HG03280 (cell line): ENCODE measurements at regions not wholly inside any gene's neighbourhood (a gene's known extent, or its start where the extent isn't known, plus 50 kb on each side); places are given as distances from the start of the nearest gene placed in this dataset.

ENCODE experiments used
- ATAC-seq: cut with Tn5 transposase; IDR thresholded peaks from one replicate; pipeline ENCODE4 v1.9.1; 2021; ENCODE audit warnings: mild to moderate bottlenecking, moderate library complexity; ENCODE audit not compliant: unreplicated experiment

DNA sequence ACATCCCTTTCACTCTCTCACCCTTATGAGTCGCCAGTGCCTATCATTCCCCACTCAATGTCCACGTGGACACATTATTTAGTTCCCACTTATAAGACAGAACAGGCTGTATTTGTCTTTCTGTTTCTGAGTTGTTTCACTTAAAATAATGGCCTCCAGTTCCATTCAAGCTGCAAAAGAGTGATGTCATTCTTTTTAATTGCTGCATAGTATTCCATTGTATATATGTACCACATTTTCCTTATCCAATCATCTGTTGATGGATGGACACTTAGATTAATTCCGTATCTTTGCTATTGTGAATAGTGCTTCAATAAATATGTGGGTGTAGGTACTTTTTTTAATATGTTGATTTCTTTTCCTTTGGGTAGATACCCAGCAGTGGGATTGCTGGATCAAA is 79.1 kb downstream of the ZNF365 start:
- no peak for ATAC-seq

DNA sequence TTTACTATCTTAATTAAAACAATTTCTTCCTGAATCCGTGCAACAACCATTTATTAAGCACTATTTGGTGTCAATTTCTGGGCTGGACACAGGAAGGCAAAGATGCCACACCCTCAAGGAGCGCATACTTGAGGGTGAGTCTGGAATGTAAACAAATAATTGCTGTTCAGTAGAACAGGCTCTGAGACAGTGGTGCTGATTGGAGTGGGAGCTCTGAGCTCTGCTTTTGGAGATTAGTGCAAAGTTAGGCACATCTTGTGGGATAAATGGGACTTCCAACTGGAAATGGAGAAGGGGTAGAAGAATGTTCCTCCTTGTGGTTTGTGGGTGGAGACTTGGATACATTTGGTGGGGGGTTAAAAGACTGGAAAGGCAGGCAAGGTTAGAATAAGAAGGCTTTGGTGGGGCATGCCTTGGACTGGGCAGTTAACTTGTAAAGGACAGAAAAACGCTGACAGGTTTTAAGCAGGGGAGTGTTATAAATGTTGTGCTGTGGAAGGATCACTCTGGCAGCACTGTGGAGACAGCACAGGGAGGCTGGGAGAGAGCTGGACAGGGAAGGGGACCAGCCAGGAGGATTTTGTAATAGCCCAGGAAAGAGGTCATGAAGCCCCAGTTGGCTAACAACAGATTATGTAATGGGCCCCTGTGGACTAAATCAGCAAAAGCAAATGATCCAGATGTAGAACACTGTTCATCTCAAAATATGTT is 80.7 kb downstream of the ZNF365 start:
- ATAC-seq: no peak

DNA sequence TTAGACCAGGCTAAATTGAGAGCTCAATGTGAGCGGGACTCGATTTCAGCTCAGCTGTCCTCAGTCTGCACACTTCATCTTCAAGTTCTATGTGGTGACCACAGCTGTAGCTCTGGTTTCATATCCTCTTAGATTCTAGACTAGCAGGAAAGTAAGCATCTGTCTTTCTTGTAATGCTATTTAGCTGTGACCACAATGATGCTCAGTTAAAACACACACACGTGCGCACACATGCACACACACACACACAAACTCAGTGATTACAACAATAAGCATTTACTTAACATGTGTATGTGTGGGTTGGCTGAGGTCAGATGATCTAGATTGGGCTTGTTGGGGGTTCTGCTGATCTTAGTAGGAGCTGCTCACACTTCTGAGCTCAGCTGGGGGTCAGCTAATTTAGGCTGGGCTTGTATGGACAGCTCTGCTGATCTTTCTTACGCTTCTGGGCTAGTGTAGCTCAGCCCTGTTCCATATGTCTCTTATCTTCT is 82.5 kb downstream of the ZNF365 start:
- ATAC-seq: peak; percentile 99

DNA sequence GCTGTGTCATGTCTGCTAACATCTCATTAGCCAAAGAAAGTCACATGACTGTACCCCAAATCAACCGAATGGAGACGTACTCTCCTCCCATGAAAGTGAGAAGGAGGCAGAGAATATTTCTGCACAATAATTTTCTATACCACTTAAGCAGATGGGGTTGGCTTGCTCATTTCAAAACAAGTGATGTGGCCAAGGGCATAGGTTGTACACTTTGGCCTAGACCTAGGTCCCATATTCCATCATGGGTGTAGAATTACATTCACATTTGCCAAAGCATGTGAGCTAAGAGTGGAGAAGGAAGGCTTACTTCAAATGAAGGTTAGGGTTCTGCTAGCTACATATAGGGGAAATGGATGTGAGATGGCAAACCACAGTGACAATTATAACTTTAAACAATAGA is 83.0 kb downstream of the ZNF365 start:
- no peak for ATAC-seq

DNA sequence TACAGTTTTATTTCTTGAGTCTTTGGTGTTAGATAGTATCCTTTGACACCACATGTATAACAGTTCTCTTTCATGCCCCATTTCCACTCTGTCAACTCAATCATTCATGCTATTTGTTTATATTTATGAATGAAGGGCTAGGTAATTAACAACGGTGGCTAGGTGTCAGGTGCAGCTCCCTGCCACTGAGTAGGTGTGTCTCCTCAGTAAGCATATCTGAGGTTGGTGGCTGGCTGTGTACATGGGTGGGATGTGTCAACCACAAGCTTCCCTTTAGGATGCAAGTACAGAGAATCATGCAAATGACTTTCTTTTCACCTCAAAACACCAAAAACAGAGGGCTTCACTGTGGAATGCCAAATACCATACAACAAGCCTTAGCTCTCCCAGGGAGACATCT is 83.4 kb downstream of the ZNF365 start:
- no peak for ATAC-seq

DNA sequence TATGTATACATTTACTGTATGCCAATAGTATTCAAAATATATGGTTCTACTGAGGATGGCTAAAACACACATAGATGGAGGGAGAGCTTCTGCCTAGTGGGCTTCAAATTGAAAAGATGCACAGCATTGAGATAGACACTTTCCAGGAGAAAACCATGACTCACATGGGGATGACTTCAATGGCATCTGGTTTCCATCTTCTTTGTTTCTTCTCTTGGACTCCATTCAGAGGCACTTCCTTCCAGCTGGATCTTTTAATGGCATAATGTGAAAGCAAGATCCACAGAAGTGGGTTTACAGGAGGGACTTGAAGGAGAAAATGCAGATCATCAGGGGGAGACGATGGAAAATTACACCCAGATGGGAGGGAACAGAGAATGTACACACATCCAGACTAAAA is 84.9 kb downstream of the ZNF365 start:
- ATAC-seq: no peak

- no peak for ATAC-seq
Measured at GRCh38 chr10:62459500-62459899, 85.3 kb downstream of the ZNF365 start.

DNA sequence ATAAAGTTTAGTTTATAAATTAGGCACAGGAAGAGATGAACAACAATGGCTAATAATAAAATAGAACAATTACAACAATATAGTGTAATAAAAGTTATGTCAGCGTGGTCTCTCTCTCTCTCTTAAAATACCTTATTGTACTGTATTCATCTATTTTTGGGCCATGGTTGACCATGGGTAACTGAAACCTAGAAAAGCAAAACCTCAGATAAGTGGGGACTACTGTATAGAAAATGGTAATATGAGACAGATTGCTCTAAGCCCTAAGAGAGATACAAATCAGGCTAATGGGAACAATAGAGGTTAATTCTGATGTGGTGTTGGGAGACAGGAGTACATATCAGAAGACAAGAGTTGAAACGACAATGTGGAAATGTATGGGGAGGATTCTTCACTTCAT is 86.2 kb downstream of the ZNF365 start:
- ATAC-seq: peak; percentile 32

DNA sequence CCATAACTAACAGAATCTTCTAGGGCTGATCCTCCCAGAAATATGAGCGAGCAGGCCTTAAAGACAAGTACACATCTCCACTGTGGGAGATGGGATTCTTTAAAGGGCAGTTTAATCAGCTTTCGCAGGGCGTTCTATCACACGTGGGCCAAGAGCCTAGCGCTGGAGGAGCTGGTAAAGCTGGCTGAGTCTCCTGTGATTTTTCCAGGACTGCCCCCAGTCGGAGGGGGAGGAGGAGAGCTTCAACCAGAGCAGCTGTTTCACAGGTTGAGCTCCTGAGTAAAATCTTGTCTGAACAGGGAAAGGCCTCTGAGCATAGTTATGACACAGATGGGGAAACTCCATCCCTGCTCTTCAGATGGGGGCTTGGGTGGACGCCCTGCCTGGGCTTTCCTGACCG is 87.0 kb downstream of the ZNF365 start:
- no peak for ATAC-seq

- no peak for ATAC-seq
Measured at GRCh38 chr10:62462461-62462860, 88.3 kb downstream of the ZNF365 start.

- no peak for ATAC-seq
Measured at GRCh38 chr10:62463364-62463763, 89.2 kb downstream of the ZNF365 start.

DNA sequence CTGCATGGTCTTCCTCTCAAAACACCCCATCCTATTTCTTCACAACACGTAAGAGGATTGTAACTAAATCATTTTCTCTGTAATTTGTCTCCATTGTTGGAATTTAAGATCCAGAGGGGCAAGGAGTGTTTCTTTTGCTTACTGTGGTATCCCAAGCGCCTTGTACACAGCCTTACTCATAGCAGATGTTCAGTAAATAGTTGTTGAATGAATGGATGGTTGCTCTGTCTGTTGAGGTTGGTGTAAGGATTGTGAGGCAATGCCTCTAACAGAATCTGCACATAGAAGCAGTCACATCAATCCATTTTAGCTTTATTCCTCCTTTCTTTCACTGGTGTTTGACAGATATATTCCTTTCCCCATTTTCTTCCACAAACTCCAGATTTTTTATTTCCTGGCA is 90.1 kb downstream of the ZNF365 start:
- no peak for ATAC-seq

DNA sequence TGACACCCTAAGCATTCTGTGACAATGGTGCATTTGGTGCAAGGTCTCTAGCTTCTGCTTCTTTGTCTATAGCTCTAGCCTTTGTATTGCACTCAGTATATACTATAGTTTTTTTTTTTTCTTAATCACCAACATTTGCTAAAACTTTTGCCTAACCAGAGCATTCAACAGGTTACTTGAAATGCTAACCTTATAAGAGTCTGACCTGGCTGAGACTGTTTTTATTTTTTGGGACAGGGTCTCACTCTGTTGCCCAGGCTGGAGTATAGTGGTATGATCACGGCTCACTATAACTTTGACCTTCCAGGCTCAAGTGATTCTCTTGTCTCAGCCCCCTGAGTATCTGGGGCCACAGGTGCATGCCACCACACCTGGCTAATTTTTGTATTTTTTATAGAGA is 92.4 kb downstream of the ZNF365 start:
- no peak for ATAC-seq

DNA sequence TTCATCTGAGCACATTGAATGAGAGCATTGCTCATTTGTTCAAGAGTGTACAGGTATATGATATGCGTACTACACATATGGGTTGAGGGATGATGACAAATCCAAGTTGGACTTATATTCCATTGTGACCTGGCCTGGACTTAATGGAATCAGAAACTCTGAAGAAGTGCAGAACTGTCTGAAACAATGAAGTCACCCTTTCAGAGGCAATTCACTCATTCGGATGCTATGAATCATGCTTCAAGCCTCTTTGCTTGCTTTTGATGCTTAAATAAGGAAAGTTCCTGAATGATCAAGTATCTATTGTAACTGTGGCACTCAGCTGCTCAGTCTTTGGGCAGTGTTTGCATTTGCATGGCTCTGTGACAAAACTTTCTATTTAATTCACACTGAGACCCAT is 93.4 kb downstream of the ZNF365 start:
- ATAC-seq: no peak

GRCh38 chr10:62471711-62472110 is 97.5 kb downstream of the ZNF365 start:
- ATAC-seq: no peak

GRCh38 chr10:62473241-62473640 is 99.1 kb downstream of the ZNF365 start:
- ATAC-seq: no peak

GRCh38 chr10:62475551-62475950 is 101.4 kb downstream of the ZNF365 start:
- no peak for ATAC-seq

- no peak for ATAC-seq
Measured at GRCh38 chr10:62479523-62479922, 105.4 kb downstream of the ZNF365 start.

GRCh38 chr10:62480196-62480595 is 106.0 kb downstream of the ZNF365 start:
- no peak for ATAC-seq

GRCh38 chr10:62482581-62482980 is 108.4 kb downstream of the ZNF365 start:
- ATAC-seq: no peak

- no peak for ATAC-seq
Measured at GRCh38 chr10:62491597-62491996, 117.4 kb downstream of the ZNF365 start.

GRCh38 chr10:62492012-62492869 is 118.1 kb downstream of the ZNF365 start:
- no peak for ATAC-seq
